GM18951 (cell line): ENCODE measurements at regions not wholly inside any gene's neighbourhood (a gene's known extent, or its start where the extent isn't known, plus 50 kb on each side); places are given as distances from the start of the nearest gene placed in this dataset.

Source experiments
- POLR2A ChIP-seq: IDR thresholded peaks from 4 replicates; pipeline ENCODE4 v1.6.1; 2011; ENCODE audit warnings: mild to moderate bottlenecking; ENCODE audit not compliant: insufficient read length, insufficient read depth; ENCODE audit errors: extremely low read depth
- in situ Hi-C: fragments of 300-500 bp; cut with MboI; formaldehyde crosslinking; loops from one replicate; pipeline ENCODE4 v1.12.0; 2022; ENCODE audit warnings: low sequenced_read_pairs, mixed read lengths, inconsistent platforms; ENCODE audit not compliant: unreplicated experiment

GRCh38 chr12:59155448-59155847, 235.1 kb upstream of the LRIG3 start:
- in situ Hi-C loops = no loop called here
- TF ChIP-seq POLR2A = no peak

- in situ Hi-C loops = no loop called here
- no peak for TF ChIP-seq POLR2A
These were observed 230.9 kb upstream of the LRIG3 start for GRCh38 chr12:59151243-59151642.

GRCh38 chr12:59149995-59150642, 229.8 kb upstream of the LRIG3 start:
- no peak for TF ChIP-seq POLR2A
- in situ Hi-C loops = no loop called here

- no peak for TF ChIP-seq POLR2A
- in situ Hi-C loops = no loop called here
These were observed 227.5 kb upstream of the LRIG3 start for GRCh38 chr12:59147791-59148190.

- in situ Hi-C loops = no loop called here
- TF ChIP-seq POLR2A = no peak
These were observed 222.0 kb upstream of the LRIG3 start for GRCh38 chr12:59142183-59142790.

GRCh38 chr12:59134750-59135149, 214.4 kb upstream of the LRIG3 start:
- TF ChIP-seq POLR2A = no peak
- in situ Hi-C loops = no loop called here

- TF ChIP-seq POLR2A = no peak
- in situ Hi-C loops = no loop called here
These were observed 211.2 kb upstream of the LRIG3 start for GRCh38 chr12:59131462-59131861.

GRCh38 chr12:59122784-59123183, 202.5 kb upstream of the LRIG3 start:
- TF ChIP-seq POLR2A = no peak
- in situ Hi-C loops = no loop called here

GRCh38 chr12:59121451-59121850, 201.1 kb upstream of the LRIG3 start:
- in situ Hi-C loops = no loop called here

GRCh38 chr12:59119676-59120075, 199.4 kb upstream of the LRIG3 start:
- in situ Hi-C loops = no loop called here
- TF ChIP-seq POLR2A = no peak

More at GRCh38 chr12:59121451-59121850, 201.1 kb upstream of the LRIG3 start:
- no peak for TF ChIP-seq POLR2A

GRCh38 chr12:59118356-59118755, 198.1 kb upstream of the LRIG3 start:
- no peak for TF ChIP-seq POLR2A
- in situ Hi-C loops = no loop called here

- in situ Hi-C loops = no loop called here
- TF ChIP-seq POLR2A = no peak
These were observed 195.7 kb upstream of the LRIG3 start for GRCh38 chr12:59115995-59116394.

- no peak for TF ChIP-seq POLR2A
- in situ Hi-C loops = no loop called here
These were observed 195.2 kb upstream of the LRIG3 start for GRCh38 chr12:59115526-59115925.

GRCh38 chr12:59113831-59114615, 193.7 kb upstream of the LRIG3 start:
- in situ Hi-C loops = no loop called here
- TF ChIP-seq POLR2A = no peak
